NCI-H128 (cell line): ENCODE measurements at regions not wholly inside any gene's neighbourhood (a gene's known extent, or its start where the extent isn't known, plus 50 kb on each side); places are given as distances from the start of the nearest gene placed in this dataset.
"Not testable (repeated sequence)": the region's sequence is repeated elsewhere in the genome, so short reads cannot be mapped to it uniquely, and the experiment has no call there.

Experiments
- DNase-seq: peaks from one replicate; lab custom pipeline; 2025; ENCODE audit not compliant: unreplicated experiment; lab: John Stamatoyannopoulos, UW

GRCh38 chr16:88226302-88226701, 156.5 kb upstream of the ZNF469 start:
- not testable (repeated sequence) for DNase-seq

- not testable (repeated sequence) for DNase-seq
Observed at GRCh38 chr16:88227026-88227721, 155.6 kb upstream of the ZNF469 start.

- not testable (repeated sequence) for DNase-seq
Observed at GRCh38 chr16:88227722-88228482, 154.9 kb upstream of the ZNF469 start.

- not testable (repeated sequence) for DNase-seq
Observed at GRCh38 chr16:88228751-88229150, 154.0 kb upstream of the ZNF469 start.

- not testable (repeated sequence) for DNase-seq
Observed at GRCh38 chr16:88229710-88230109, 153.0 kb upstream of the ZNF469 start.

GRCh38 chr16:88230276-88230966, 152.3 kb upstream of the ZNF469 start:
- DNase-seq, result not testable (repeated sequence)

- DNase-seq, result not testable (repeated sequence)
Observed at GRCh38 chr16:88230967-88231615, 151.7 kb upstream of the ZNF469 start.

GRCh38 chr16:88231839-88232238, 150.9 kb upstream of the ZNF469 start:
- not testable (repeated sequence) for DNase-seq

GRCh38 chr16:88232401-88233258, 150.1 kb upstream of the ZNF469 start:
- DNase-seq, result not testable (repeated sequence)

GRCh38 chr16:88233621-88234420, 148.9 kb upstream of the ZNF469 start:
- not testable (repeated sequence) for DNase-seq

- DNase-seq, result not testable (repeated sequence)
Observed at GRCh38 chr16:88234421-88235271, 148.1 kb upstream of the ZNF469 start.

- DNase-seq, result not testable (repeated sequence)
Observed at GRCh38 chr16:88235691-88236090, 147.1 kb upstream of the ZNF469 start.

GRCh38 chr16:88236229-88236628, 146.5 kb upstream of the ZNF469 start:
- DNase-seq, result not testable (repeated sequence)

GRCh38 chr16:88237314-88237713, 145.4 kb upstream of the ZNF469 start:
- not testable (repeated sequence) for DNase-seq

GRCh38 chr16:88237761-88238415, 144.9 kb upstream of the ZNF469 start:
- DNase-seq, result not testable (repeated sequence)

- not testable (repeated sequence) for DNase-seq
Observed at GRCh38 chr16:88238732-88239274, 144.0 kb upstream of the ZNF469 start.

GRCh38 chr16:88240118-88240517, 142.6 kb upstream of the ZNF469 start:
- DNase-seq, result not testable (repeated sequence)

GRCh38 chr16:88240776-88241175, 142.0 kb upstream of the ZNF469 start:
- not testable (repeated sequence) for DNase-seq
